ENCODE measurements at regions not wholly inside any gene's neighbourhood (a gene's known extent, or its start where the extent isn't known, plus 50 kb on each side); places are given as distances from the start of the nearest gene placed in this dataset.
A peak's percentile ranks its signal among the peaks of the same experiment; 100 is the strongest.

- TF ChIP-seq, protein P1, sequence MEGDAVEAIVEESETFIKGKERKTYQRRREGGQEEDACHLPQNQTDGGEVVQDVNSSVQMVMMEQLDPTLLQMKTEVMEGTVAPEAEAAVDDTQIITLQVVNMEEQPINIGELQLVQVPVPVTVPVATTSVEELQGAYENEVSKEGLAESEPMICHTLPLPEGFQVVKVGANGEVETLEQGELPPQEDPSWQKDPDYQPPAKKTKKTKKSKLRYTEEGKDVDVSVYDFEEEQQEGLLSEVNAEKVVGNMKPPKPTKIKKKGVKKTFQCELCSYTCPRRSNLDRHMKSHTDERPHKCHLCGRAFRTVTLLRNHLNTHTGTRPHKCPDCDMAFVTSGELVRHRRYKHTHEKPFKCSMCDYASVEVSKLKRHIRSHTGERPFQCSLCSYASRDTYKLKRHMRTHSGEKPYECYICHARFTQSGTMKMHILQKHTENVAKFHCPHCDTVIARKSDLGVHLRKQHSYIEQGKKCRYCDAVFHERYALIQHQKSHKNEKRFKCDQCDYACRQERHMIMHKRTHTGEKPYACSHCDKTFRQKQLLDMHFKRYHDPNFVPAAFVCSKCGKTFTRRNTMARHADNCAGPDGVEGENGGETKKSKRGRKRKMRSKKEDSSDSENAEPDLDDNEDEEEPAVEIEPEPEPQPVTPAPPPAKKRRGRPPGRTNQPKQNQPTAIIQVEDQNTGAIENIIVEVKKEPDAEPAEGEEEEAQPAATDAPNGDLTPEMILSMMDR (IDR thresholded peaks at IDR 0.05; ENCODE audit: extremely low read depth, missing control alignments), result no peak
- DNase-seq (ENCODE audit: low spot score), result no peak
Observed at GRCh38 chr4:81745050-81745449, 273.3 kb upstream of the RASGEF1B start.

GRCh38 chr4:81743731-81744435 lies 272.2 kb upstream of the RASGEF1B start:
- DNase-seq (ENCODE audit: low spot score), result no peak
- TF ChIP-seq, protein P1 (IDR thresholded peaks at IDR 0.05; ENCODE audit: extremely low read depth, missing control alignments), result no peak

DNA sequence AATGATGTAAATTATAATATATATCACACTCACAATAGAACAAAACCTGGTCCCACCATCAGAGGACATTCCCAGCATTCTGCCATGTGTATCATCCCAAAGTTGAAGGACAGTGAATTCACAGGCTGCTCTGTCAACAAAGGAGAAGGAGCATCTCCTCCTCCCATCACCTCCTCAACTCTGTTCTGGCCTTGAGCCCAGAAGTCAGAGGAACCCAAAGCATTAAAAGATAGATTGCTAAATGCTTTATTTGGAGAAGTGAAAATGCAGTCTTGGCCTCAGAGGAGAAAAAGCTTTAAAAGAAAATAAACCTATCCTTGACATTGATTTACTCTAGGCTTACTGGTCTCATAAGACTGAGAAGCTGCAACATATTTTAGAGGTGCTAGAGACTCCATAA lies 268.8 kb upstream of the RASGEF1B start:
- TF ChIP-seq, protein P1 (IDR thresholded peaks at IDR 0.05; ENCODE audit: extremely low read depth, missing control alignments), result no peak
- DNase-seq (ENCODE audit: low spot score), result no peak

DNA sequence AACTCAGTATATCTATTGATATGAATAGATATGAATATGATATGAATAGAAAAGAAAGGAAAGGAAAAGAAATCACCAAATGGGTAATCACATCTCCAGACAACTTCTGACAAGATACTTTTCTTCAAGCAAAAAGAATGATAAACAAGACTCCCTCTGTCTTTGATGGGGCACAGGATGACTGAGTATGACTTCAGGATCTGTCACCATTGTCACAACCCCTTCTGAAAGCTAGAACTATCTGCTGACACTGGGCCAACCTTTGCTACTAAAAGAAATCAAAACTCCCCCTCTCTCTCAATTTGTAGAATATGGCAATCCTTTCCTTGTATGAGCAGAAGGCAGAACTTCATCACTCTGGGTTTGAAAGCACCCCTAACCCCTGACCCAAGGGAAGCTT lies 267.2 kb upstream of the RASGEF1B start:
- TF ChIP-seq, protein P1 (IDR thresholded peaks at IDR 0.05; ENCODE audit: extremely low read depth, missing control alignments), result no peak
- no peak for DNase-seq (ENCODE audit: low spot score)

GRCh38 chr4:81737865-81738559 lies 266.3 kb upstream of the RASGEF1B start:
- DNase-seq (ENCODE audit: low spot score), result no peak
- TF ChIP-seq, protein P1 (IDR thresholded peaks at IDR 0.05; ENCODE audit: extremely low read depth, missing control alignments), result no peak

- DNase-seq (ENCODE audit: low spot score), result no peak
- TF ChIP-seq, protein P1 (IDR thresholded peaks at IDR 0.05; ENCODE audit: extremely low read depth, missing control alignments), result peak; percentile 5
Observed at GRCh38 chr4:81736324-81736723, 264.6 kb upstream of the RASGEF1B start.

GRCh38 chr4:81732980-81733379 lies 261.3 kb upstream of the RASGEF1B start:
- TF ChIP-seq, protein P1 (IDR thresholded peaks at IDR 0.05; ENCODE audit: extremely low read depth, missing control alignments), result no peak
- no peak for DNase-seq (ENCODE audit: low spot score)
